ENCODE measurements at regions not wholly inside any gene's neighbourhood (a gene's known extent, or its start where the extent isn't known, plus 50 kb on each side); places are given as distances from the start of the nearest gene placed in this dataset.

GRCh38 chr20:57838670-57839151 lies 128.9 kb upstream of the PMEPA1 start:
- DNase-seq: no peak

GRCh38 chr20:57837208-57838035 lies 127.6 kb upstream of the PMEPA1 start:
- no peak for DNase-seq

GRCh38 chr20:57835588-57836455 lies 126.0 kb upstream of the PMEPA1 start:
- no peak for DNase-seq

- DNase-seq: no peak
Measured at GRCh38 chr20:57835074-57835452, 125.2 kb upstream of the PMEPA1 start.

- no peak for DNase-seq
Measured at GRCh38 chr20:57834306-57835073, 124.7 kb upstream of the PMEPA1 start.

GRCh38 chr20:57831993-57832585 lies 122.3 kb upstream of the PMEPA1 start:
- no peak for DNase-seq

- DNase-seq: no peak
Measured at GRCh38 chr20:57831326-57831992, 121.6 kb upstream of the PMEPA1 start.

GRCh38 chr20:57830515-57830895 lies 120.7 kb upstream of the PMEPA1 start:
- DNase-seq: no peak

GRCh38 chr20:57829805-57830514 lies 120.1 kb upstream of the PMEPA1 start:
- DNase-seq: no peak

- no peak for DNase-seq
Measured at GRCh38 chr20:57829336-57829735, 119.5 kb upstream of the PMEPA1 start.

GRCh38 chr20:57828696-57829095 lies 118.9 kb upstream of the PMEPA1 start:
- no peak for DNase-seq

- no peak for DNase-seq
Measured at GRCh38 chr20:57826666-57827287, 117.0 kb upstream of the PMEPA1 start.

GRCh38 chr20:57824909-57825308 lies 115.1 kb upstream of the PMEPA1 start:
- DNase-seq: no peak

- no peak for DNase-seq
Measured at GRCh38 chr20:57821935-57822334, 112.1 kb upstream of the PMEPA1 start.

- DNase-seq: no peak
Measured at GRCh38 chr20:57819691-57820380, 110.0 kb upstream of the PMEPA1 start.

- no peak for DNase-seq
Measured at GRCh38 chr20:57819291-57819690, 109.5 kb upstream of the PMEPA1 start.

- DNase-seq: no peak
Measured at GRCh38 chr20:57818418-57819181, 108.8 kb upstream of the PMEPA1 start.

GRCh38 chr20:57815405-57815804 lies 105.6 kb upstream of the PMEPA1 start:
- DNase-seq: no peak

- DNase-seq: no peak
Measured at GRCh38 chr20:57814529-57814928, 104.7 kb upstream of the PMEPA1 start.
